AG08396 (cell line): ENCODE measurements at regions not wholly inside any gene's neighbourhood (a gene's known extent, or its start where the extent isn't known, plus 50 kb on each side); places are given as distances from the start of the nearest gene placed in this dataset.
"Not testable (repeated sequence)": the region's sequence is repeated elsewhere in the genome, so short reads cannot be mapped to it uniquely, and the experiment has no call there.

Experiments
- DNase-seq: peaks from one replicate; pipeline ENCODE4 v3.0.0; 2012; ENCODE audit warnings: low spot score, mixed read lengths

DNA sequence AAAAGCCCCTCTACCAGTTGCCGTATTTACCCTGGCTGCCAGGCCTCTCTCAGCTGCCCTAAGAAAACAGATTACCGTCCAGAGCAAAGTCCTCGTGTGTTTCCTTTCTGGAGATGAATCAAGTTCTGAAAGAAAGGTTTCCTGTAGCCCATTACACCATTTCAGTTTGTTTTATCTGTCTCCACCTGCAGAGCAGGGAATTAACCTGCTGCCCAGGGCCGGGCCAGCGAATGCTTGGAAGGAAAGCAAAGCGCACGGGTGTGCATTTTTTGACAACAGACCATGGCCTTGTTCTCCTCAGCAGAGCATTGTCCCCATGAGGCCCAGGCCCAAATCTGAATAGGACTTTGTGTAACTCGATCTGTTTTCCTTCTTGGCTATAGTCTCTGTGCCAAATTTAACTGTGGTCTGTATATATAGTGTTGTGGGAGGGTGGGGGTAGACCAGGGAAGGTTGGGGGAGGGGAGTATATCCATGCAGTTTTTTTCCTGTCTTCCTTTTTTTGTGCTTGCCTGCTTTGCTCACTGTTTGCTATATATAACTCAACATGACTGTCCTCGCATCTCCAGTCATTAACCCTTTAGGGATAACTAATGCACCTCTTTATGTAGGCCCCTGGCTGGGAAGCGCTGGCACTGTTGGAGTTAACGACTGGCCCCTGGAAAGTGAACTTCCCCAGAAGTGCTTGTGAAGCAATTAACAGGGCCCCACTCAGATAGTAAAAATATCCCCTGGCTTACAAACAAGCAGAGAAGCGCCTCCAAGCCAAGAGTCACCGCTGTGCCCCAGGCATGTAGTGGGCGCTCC, 174.3 kb upstream of the PLGLB2 start:
- DNase-seq = not testable (repeated sequence)

DNA sequence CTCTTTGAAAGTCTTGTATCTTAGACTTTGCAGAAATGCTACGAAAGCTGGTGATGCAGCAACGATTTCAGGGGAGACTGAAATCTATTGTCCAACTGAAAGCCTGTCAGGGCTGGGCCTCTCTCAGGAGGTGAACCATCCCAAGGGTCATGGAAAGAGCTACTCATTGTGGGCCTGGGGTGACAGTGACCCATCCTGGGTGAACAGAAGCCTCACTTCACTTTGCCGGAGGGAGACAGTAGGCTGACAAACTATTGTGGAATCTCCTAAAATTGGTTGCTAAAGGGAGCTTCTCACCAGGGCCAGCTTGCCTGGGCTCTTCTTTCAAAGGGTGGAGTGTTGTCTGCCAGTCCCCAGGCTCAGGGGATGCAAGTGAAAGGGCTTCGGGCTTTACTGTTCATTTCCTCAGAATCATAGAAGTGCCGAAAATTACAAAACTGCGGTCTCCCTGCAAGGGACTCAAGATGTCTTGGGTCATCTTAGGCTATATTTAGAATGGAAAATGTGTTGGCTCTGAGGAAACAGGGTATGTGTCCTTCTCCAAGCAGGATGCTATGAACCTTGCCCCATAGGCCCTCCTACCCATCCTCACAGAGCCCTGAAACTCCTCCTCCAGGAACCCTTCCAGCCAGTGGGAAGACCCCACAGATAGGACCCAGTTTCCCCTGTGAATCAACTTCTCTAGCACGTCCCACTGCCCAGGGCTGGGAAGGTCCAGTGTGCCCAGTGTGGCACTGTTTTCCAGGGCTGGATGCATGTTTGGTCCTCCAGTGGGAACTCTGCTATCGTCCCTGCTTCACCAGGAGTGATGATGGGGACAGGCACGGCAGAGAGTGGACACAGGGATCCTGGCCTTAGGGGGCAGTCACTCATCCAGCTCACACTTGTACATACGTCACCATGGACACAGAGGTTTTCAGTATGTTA, 173.4 kb upstream of the PLGLB2 start:
- not testable (repeated sequence) for DNase-seq

DNA sequence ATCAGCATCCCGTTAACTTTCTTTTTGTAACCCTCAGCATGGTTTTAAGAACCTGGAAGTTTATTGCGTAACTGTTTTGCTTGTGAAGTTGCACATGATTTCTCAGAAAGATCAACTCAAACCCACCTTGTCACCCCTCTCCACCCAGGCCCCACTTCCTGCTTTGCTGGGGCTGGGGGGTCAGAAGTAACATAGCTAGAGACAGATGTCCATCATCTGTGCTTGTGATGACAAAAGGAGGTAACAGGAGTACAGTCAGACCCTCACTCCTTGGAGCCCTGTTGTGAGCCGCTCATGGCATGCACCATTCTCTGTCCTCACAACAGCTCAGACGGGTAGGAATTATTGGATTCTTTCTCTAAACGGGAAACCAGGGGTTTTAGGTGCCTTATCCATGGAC, 172.7 kb upstream of the PLGLB2 start:
- not testable (repeated sequence) for DNase-seq

DNA sequence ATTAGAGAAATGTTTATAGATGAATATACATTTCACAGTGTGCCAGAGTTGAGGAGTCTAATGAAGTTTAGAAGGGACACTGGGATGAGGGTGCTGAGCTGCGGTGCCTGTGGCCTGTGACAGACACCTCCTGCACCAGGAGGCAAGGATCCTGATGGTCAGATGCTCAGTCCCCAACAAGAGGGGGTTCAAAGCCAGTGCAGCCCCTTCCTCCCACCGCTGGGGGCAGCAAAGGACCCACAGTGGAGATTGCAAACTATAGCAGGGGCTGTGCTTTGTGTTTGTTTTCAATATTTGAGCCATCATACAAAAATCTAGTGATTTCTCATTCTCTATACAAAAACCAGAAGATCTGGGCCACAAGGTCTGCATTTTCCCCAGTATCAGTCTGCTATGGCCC, 170.5 kb upstream of the PLGLB2 start:
- not testable (repeated sequence) for DNase-seq

DNA sequence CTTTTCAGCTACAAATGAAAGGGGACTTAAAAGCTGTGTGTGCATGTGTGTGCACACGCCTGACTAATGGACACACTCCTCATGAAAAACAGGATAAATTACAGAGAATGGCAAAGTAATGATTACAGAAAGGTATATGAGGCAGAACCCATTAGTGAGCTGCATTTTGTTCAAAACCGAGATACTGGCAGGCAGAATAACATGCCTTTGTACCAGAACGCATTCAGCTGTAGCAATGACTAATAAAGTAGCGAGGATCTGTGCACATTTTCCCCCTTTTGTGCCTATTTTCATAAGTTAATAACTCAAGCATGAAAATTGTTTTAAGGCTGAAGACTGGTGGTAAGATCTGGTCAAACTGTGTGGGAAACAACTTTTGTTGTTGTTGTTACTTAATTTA, 165.7 kb upstream of the PLGLB2 start:
- DNase-seq = not testable (repeated sequence)

DNA sequence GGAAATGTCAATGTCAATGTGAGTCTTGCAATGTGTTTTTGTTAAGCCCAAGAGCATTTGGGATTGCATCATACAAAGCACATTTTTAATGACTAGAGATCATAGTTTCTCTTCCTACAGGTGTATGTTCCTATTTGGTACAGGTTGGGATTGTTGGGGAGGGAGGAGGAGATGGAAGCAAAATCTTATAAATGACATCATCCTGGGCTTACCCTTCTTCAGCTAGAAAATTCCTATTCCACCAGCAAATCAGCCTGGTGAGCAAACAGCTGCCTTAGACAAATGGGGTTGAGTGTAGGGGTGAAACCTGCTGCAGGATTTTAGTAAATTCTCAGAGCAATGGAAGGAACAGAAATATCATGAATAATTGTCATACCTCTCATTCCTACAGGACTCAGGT, 165.3 kb upstream of the PLGLB2 start:
- DNase-seq = not testable (repeated sequence)

DNA sequence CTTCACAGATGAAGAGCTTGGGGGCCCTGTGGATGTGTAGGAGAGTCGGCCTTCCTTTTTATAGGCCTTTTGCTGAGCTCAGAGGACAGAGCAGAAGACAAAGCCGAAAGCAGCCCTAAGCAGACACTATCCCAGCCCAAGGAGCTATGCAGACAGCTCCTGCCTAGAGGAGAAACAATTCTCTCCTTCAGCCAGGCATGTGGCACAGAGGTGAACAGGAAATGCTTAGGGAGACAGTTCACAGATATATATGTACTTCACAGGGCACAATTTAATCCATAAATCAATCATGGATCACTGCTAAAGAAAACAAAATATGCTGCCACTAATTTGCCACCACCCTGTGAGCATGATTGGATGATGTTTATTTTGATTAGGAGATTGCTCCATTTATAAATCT, 164.5 kb upstream of the PLGLB2 start:
- not testable (repeated sequence) for DNase-seq

DNA sequence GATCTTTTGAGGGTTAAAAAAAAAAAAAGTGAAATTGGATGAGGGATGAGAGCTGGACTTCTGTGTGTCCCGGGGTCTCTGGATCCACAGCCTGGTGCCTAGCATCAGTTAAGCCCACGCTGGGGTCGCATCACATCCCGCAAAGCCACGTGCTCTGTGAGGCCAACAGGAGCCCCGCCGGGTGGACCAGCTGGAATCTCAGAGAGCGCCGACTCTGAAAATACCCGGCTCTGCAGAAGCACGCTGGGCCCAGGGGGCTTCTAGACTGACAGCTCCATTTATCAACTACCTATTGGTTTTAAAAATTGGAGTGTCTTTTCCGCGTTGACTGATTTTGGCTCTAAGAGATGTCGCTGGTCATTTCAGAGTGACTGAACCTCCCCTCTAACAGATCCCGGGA, 164.1 kb upstream of the PLGLB2 start:
- not testable (repeated sequence) for DNase-seq

DNA sequence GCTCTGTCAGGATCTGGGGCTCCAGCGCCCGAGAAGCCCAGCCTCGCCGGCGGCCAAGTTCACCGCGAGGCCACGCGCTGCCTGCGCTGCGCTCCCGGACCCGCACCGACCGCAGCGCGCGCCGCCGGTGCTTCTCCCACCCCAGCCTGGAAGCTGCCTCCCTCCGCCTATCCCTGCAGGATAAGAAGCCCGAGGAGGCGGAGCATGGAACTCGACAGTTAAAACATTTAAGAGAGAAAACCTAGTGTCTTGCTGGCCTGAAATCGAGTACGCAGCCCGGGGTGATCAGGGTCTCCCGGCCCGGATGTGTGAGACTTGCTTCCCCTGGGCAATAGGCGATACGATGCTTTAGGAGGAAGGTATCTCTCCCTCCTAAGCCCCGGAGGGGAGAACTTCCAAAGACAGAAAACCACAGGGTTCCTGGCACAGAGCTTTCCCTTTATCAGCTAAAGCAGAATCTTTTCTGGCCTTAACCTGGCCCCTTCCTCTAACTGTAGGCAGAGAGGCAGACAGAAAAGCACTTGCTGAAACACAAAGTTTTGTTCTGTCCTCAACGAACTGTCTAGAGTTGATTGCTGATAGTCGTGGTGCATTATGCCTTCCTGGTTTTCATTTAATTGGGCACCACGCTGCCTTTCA, 163.5 kb upstream of the PLGLB2 start:
- not testable (repeated sequence) for DNase-seq

DNA sequence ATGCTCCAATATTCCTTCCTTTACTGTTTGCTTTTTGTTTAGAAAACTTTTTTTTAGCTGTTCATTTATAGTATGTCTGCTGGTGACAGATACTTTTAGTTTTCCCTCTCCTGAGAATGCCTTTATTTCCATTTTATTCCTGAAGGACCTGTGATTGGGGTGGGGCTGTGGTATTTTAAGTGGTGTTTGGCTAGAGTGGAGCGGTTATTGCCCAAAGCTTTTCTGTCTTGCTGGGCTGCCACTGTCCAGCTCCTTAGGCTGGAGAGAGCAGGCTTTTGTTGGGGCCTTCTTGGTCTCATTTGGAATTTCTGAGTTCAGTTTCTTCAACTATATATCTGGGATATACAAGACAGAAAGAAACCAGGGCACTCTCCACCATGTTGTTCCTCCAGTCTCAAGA, 160.0 kb upstream of the PLGLB2 start:
- not testable (repeated sequence) for DNase-seq

DNA sequence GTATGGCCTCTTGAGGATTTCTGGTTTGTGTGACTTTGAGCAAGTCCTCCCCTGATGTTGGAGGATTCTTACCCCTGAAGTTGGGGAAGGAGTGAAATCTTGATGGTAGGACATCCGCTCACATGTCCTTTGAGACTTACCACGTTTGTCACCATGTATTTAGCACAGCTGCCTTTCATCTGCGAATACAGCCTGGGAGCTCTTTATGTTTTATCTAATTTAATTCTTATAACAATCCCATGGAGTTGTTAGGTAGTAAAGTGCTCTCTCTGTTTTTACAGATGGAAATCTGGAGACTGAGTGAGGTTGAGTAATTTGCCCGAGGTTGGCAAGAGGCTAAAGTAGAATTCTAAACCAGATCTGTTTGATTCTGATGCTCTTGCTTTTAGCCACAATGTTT, 154.9 kb upstream of the PLGLB2 start:
- not testable (repeated sequence) for DNase-seq

DNA sequence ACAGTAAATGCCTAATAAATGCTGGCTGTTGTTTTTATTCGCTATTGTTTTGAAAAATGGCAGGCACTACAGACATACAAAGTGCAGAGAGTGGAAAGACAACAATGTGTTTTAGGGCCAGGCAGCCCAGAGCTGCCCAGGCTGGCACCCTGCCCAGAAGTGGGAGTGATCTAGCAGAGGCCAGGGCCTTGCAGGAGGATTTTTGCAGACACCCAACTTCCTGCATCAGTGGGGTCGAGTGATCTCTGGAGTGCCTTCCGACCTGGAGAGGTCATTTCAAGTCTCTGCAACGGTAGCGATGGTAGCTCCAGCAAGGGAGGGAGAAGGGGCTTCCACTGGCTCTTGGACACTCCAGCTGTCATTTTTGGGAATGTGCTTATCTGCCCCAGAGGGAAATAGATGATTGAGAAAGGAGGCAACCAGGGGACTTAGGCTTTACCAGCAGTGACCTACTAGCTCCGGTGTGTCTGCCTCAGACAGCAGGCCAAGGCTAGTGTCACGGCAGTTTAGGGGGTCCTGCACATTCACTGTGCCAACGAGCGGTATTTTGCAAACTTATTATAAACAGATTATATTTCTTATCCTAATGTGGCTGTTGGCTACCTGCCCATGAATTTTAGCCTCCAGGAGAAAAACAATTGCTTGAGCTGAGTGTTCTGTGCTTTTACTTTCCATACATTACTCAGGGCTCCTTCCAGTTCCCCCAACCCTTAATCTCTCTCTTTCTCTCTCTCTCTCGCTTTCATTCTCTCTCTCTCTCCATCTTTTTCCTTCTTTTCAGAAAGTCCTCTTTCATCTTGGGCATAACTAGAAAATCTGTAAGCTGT, 153.9 kb upstream of the PLGLB2 start:
- DNase-seq = not testable (repeated sequence)

DNA sequence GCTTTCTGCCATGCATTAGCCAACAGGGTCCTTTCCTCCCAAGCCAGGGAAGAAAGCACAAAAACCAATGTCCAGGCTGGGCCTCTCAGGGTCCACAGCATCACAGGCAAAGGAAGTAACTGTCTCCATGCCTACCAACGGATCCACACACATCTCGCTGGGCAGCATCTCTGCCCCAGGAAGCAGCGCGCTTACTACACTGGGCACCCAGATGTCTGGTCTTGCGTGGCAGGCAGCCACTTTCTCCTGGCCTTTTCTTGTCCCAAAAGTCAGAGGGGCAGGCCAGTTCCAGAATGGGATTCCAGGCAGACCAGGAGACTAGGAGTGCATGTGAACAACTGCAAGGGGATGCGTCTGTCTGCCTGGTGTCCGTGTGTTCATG, 153.3 kb upstream of the PLGLB2 start:
- not testable (repeated sequence) for DNase-seq

DNA sequence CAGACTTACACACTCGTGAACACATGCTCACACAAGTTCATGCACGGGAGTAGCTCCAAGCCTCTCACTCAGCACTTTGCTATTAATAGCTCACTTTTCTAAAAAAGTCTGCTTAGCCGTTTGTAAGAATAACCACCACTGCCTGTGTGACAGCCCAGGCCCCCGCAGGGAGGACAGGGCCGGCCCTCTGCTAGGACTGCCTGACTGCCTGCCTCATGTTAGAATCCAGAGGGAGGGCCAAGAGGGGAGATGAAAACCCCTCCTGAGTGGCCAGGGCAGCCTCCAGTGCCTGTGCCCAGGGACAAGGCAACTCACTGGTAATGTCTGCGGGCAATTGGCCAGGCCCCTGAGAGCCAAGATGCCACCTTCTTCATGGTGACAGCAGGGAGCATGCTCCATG, 152.9 kb upstream of the PLGLB2 start:
- DNase-seq = not testable (repeated sequence)

DNA sequence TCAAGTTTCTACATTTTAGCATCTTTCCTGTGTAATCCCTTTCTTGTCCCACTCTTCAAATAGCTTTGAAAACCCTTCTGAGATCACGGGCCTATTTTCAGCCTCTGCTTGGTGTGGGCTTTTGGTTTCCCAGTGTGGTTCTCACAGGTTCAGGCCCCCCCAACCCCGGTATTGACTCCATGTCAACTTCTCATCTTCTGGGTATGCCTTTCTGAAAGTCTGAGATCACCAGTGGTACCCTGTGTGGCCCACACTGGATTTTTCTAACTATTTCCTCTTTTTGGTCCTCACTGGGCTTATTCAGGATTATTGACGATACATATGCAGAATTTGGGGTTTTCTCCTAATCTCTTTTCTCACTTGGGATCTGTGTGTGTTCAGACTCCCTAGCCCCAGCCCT, 146.9 kb upstream of the PLGLB2 start:
- DNase-seq = not testable (repeated sequence)

DNA sequence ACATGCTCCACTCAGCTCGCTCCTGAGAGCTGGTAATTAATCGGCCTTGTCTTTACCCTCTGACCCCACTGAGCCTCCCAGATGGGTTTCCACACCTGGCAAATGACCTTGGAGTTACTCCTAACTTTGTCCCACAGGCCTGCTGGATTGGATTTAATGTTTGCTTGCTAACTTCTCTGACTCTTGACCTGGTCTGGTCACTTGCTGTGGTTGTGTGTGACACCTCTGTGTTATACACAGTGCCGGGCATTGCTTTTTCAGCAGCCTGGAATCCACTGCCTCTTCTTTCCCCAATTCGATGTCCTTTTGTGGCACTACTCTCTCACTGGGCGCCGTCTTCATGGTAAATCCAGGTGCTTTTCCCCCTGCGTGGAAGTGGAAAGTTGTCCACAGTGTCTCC, 145.8 kb upstream of the PLGLB2 start:
- not testable (repeated sequence) for DNase-seq

DNA sequence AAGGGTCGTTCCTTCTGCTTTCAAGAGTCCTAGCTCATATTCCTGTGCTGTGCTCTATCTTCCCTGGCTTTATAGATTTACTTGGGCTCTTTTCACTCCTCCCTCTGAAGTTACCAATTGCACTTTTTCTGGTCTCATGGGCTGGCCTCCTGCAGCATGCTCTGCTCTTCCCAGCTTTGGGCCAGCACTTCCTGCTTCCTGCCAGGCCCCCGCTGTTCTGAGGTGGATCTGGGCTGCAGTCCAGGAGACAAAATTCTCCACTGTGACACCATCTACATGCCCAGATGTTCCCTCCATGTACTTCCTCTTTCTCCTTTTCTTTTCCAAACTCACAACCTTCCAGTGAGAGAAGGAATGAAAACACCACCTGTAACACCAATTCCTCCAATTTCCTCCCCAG, 145.2 kb upstream of the PLGLB2 start:
- not testable (repeated sequence) for DNase-seq

DNA sequence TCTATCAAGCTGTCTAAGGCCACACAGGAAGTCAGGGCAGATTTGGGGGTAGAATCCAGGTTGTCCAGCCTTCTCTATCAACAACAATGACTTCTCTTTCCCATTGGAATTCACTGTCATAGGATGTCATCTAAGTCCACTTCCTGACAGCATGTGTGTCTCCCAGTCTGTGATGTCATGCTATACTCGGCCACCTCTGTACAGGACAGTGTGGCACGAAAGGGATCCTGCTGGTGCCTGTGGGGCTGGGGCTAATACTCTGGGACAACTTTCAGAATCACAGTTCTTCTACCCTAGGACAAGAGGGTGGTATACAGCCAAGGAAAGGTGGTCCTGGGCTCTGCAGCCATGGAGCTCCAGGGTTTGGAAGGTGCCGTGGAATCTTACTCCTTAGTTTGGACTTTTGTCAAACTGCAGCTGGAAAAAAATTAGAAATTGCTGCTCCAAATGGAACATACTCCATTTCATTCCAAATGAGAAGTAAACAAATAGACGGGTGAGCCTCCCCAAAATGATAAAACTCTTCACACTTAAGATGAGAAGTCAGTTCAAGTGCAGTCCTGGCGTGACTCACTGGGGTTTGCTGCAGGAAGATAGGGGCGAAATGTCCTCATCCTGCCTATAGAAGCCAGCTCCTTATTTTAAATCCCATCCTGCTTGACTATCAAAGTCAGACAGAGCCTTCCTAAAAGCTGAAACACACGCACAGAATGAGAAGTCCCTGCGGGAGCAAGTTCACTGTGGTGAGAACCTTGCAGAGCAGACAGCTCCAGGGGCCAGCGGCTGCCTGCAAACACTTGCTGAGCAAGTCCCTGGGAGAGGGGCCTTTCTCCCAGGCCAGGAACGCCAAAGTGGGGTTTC, 144.2 kb upstream of the PLGLB2 start:
- not testable (repeated sequence) for DNase-seq

DNA sequence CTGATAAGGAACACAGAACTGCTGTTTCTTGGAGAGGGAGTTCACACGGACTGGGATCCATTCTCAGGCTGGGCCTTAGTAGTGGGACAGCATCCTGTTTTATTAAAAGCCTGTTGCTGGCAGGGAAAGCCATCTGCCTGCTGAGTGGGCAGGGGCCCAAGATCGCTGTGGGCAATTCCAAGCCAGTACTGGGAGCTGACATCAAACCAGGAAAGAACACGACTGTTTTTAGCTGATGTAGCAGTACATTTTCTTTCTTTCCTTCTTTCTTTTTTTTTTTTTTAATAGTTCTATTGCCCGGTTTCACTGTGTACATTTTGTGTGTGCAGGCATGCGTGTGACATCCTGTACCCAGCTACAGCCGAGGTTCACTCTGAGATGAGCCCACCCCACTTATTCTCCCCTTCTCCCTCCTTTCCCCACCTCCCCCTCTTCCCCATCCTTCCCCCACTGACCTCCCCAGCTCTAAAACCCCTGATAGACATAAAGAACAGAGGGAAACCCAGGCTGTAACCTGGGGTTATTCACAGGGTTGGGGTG, 143.5 kb upstream of the PLGLB2 start:
- not testable (repeated sequence) for DNase-seq

DNA sequence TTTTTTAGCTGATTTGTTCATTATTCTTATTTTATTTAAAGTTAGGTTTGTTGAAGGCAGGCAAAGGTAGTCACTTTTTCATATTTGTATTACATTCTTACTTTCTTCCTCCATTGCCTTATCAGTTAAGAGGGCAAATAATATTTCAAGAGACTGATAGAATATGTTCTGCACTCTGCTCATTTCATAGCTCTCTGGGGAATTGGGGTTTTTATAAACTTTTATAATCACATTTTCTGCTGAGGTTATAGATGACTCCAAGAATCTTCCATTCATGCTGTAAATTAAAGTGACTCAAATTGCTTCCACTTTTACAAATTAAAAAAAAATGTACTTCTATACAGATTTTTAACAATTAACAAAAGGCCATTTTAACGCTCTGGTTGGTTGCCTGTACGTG, 142.9 kb upstream of the PLGLB2 start:
- DNase-seq = not testable (repeated sequence)
